Nephron (organoid): ENCODE measurements at regions not wholly inside any gene's neighbourhood (a gene's known extent, or its start where the extent isn't known, plus 50 kb on each side); places are given as distances from the start of the nearest gene placed in this dataset.

Experiments
- H3K27ac Mint-ChIP-seq, 3 experiments: 2 replicates each; pipeline ENCODE4 v1.8.0; 2020; ENCODE audit warnings: mixed read lengths in 3 of 3, mild to moderate bottlenecking in 2 of 3, moderate library complexity in 1 of 3
- H3K27me3 Mint-ChIP-seq: 2 replicates; pipeline ENCODE4 v1.8.0; 2021; ENCODE audit warnings: low read depth, mild to moderate bottlenecking, moderate library complexity, mixed read lengths
- H3K36me3 Mint-ChIP-seq: 2 replicates; pipeline ENCODE4 v1.8.0; 2020; ENCODE audit warnings: low read depth, mixed read lengths
- H3K4me1 Mint-ChIP-seq: 2 replicates; pipeline ENCODE4 v1.8.0; 2020; ENCODE audit warnings: mixed read lengths
- H3K4me3 Mint-ChIP-seq, 3 experiments: 2 replicates each; pipeline ENCODE4 v1.8.0; 2020; ENCODE audit warnings: mild to moderate bottlenecking in 3 of 3, mixed read lengths in 3 of 3, moderate library complexity in 2 of 3
- H3K9me3 Mint-ChIP-seq: 2 replicates; pipeline ENCODE4 v1.8.0; 2020; ENCODE audit warnings: mixed read lengths
- CTCF ChIP-seq, 3 experiments: fragments of 200-600 bp; sonication (generic); IDR thresholded peaks; one replicate each; pipeline ENCODE4 v1.5.0; 2021; ENCODE audit warnings: antibody characterized with exemption in 3 of 3; ENCODE audit not compliant: unreplicated experiment in 3 of 3

- no peaks in the 10 kb centered on the region for H3K27me3 Mint-ChIP-seq
- no peak overlapping the region for H3K27ac Mint-ChIP-seq
- H3K9me3 Mint-ChIP-seq = peaks cover 13% of the 10 kb centered on the region
- peaks cover under 1% of the 10 kb centered on the region for H3K4me1 Mint-ChIP-seq
- TF ChIP-seq CTCF (IDR thresholded peaks at IDR 0.05; ENCODE audit: unreplicated experiment in 3 of 3) = no peak
- H3K4me3 Mint-ChIP-seq = no peak overlapping the region
- H3K36me3 Mint-ChIP-seq = no peaks in the 10 kb centered on the region
Measured at GRCh38 chr12:47556261-47557030, 149.4 kb downstream of the RPAP3 start.

GRCh38 chr12:47554046-47554653, 151.7 kb downstream of the RPAP3 start:
- Mint-ChIP-seq H3K27ac (no peak overlapping the region), H3K9me3 (peaks cover 13% of the 10 kb centered on the region), H3K4me3 (no peak overlapping the region), H3K27me3 (no peaks in the 10 kb centered on the region), H3K36me3 (no peaks in the 10 kb centered on the region), H3K4me1 (peaks cover 5% of the 10 kb centered on the region)
- no peak for TF ChIP-seq CTCF (IDR thresholded peaks at IDR 0.05; ENCODE audit: unreplicated experiment in 3 of 3)

- H3K27me3 Mint-ChIP-seq = no peaks in the 10 kb centered on the region
- no peak overlapping the region for H3K4me3 Mint-ChIP-seq
- no peak overlapping the region for H3K27ac Mint-ChIP-seq
- no peaks in the 10 kb centered on the region for H3K36me3 Mint-ChIP-seq
- H3K9me3 Mint-ChIP-seq = peaks cover 13% of the 10 kb centered on the region
- no peak for TF ChIP-seq CTCF (IDR thresholded peaks at IDR 0.05; ENCODE audit: unreplicated experiment in 3 of 3)
- peaks cover 5% of the 10 kb centered on the region for H3K4me1 Mint-ChIP-seq
Measured at GRCh38 chr12:47553266-47553665, 152.6 kb downstream of the RPAP3 start.

GRCh38 chr12:47551426-47551851, 154.4 kb downstream of the RPAP3 start:
- no peak for TF ChIP-seq CTCF (IDR thresholded peaks at IDR 0.05; ENCODE audit: unreplicated experiment in 3 of 3)
- H3K27me3 Mint-ChIP-seq = no peaks in the 10 kb centered on the region
- H3K36me3 Mint-ChIP-seq = no peaks in the 10 kb centered on the region
- H3K9me3 Mint-ChIP-seq = peaks cover 13% of the 10 kb centered on the region
- H3K27ac Mint-ChIP-seq = no peak overlapping the region
- peaks cover 5% of the 10 kb centered on the region for H3K4me1 Mint-ChIP-seq
- H3K4me3 Mint-ChIP-seq = no peak overlapping the region

- H3K36me3 Mint-ChIP-seq = no peaks in the 10 kb centered on the region
- peaks cover 5% of the 10 kb centered on the region for H3K4me1 Mint-ChIP-seq
- no peak for TF ChIP-seq CTCF (IDR thresholded peaks at IDR 0.05; ENCODE audit: unreplicated experiment in 3 of 3)
- no peak overlapping the region for H3K4me3 Mint-ChIP-seq
- peaks cover 11% of the 10 kb centered on the region for H3K9me3 Mint-ChIP-seq
- H3K27ac Mint-ChIP-seq = no peak overlapping the region
- no peaks in the 10 kb centered on the region for H3K27me3 Mint-ChIP-seq
Measured at GRCh38 chr12:47549258-47549657, 156.6 kb downstream of the RPAP3 start.

GRCh38 chr12:47548401-47548800, 157.4 kb downstream of the RPAP3 start:
- no peaks in the 10 kb centered on the region for H3K36me3 Mint-ChIP-seq
- H3K27me3 Mint-ChIP-seq = peaks cover 4% of the 10 kb centered on the region
- H3K4me1 Mint-ChIP-seq = peaks cover 5% of the 10 kb centered on the region
- TF ChIP-seq CTCF (IDR thresholded peaks at IDR 0.05; ENCODE audit: unreplicated experiment in 3 of 3) = no peak
- no peak overlapping the region for H3K27ac Mint-ChIP-seq
- H3K4me3 Mint-ChIP-seq = no peak overlapping the region
- peaks cover 6% of the 10 kb centered on the region for H3K9me3 Mint-ChIP-seq
